ENCODE measurements at regions not wholly inside any gene's neighbourhood (a gene's known extent, or its start where the extent isn't known, plus 50 kb on each side); places are given as distances from the start of the nearest gene placed in this dataset.
"Not testable (repeated sequence)": the region's sequence is repeated elsewhere in the genome, so short reads cannot be mapped to it uniquely, and the experiment has no call there.

DNA sequence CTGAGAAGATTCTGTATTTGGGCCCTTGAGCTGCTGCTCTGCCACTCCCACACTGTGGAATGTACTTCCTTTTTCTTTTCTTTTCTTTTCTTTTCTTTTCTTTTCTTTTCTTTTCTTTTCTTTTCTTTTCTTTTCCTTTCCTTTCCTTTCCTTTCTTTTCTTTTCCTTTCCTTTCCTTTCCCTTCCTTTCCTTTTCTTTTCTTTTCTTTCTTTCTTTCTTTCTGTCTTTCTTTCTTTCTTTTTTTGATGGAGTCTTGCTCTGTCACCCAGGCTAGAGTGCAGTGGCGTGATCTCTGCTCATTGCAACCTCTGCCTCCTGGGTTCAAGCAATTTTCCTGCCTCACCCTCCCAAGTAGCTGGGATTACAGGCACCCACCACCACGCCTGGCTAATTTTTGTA is 89.8 kb downstream of the DNAAF6 start:
- not testable (repeated sequence) for H3K36me3 ChIP-seq (ENCODE audit: insufficient read depth); H3K4me3 ChIP-seq (ENCODE audit: low read depth, low read length); H3K4me1 ChIP-seq (ENCODE audit: insufficient read depth); H3K27ac ChIP-seq (ENCODE audit: low read depth); DNase-seq (ENCODE audit: extremely low spot score)
- 81% methylated on average over 2 of the region's 2 CpGs for WGBS

GRCh38 chrX:107298276-107298675 is 91.9 kb downstream of the DNAAF6 start:
- WGBS: 62% methylated on average over 2 of the region's 2 CpGs
- no peaks in the 10 kb centered on the region for H3K36me3 ChIP-seq (ENCODE audit: insufficient read depth)

DNA sequence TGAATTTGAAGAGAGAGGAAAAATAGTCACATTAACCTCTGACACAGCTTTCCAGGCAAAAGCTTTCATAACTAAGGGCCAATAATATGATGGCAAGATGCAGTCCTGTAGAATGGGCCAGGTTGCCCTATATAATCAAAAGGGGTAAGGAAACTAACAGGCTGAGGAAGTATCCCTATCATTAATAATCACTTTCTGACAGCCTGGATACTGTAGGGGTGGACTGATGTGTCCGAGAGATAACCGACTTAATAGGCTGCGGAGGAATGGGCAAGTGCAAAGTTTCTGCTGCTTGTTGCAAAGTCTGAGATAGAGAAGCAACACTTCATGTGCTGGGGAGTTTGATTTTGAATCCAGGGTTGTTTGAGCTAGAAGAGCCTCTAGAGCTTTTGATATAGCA is 94.8 kb downstream of the DNAAF6 start:
- WGBS: 65% methylated on average over 3 of the region's 3 CpGs
- Histone ChIP-seq H3K36me3 (ENCODE audit: insufficient read depth) (no peaks in the 10 kb centered on the region), H3K4me3 (ENCODE audit: low read depth, low read length) (no peak overlapping the region), H3K4me1 (ENCODE audit: insufficient read depth) (no peaks in the 10 kb centered on the region), H3K27ac (ENCODE audit: low read depth) (no peak overlapping the region)
- no peak for DNase-seq (ENCODE audit: extremely low spot score)

More at GRCh38 chrX:107298276-107298675, 91.9 kb downstream of the DNAAF6 start:
- no peak for DNase-seq (ENCODE audit: extremely low spot score)
- no peaks in the 10 kb centered on the region for H3K4me1 ChIP-seq (ENCODE audit: insufficient read depth)
- no peak overlapping the region for H3K4me3 ChIP-seq (ENCODE audit: low read depth, low read length)
- no peak overlapping the region for H3K27ac ChIP-seq (ENCODE audit: low read depth)

DNA sequence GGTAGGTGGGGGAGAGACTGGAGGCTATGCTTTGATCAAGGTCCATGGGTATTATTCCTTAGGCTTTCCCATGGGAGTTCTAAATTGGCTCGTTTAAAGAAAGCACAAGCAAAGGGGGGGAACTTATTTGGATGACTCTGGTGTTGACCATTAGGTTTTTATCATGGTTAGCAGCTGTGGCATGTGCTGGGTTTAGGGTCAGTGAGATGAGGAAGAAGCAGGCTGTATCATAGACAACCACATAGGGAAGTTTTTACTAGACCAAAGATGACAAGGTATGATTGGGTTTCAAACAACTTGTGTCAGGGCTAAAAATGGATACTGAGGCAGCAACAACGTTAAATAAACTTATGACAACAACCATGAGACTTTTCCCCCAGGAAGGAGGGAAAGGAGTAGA is 97.7 kb downstream of the DNAAF6 start:
- no peaks in the 10 kb centered on the region for H3K4me1 ChIP-seq (ENCODE audit: insufficient read depth)
- H3K27ac ChIP-seq (ENCODE audit: low read depth): no peak overlapping the region
- WGBS: 48% methylated on average over 2 of the region's 2 CpGs
- no peaks in the 10 kb centered on the region for H3K36me3 ChIP-seq (ENCODE audit: insufficient read depth)
- DNase-seq (ENCODE audit: extremely low spot score): no peak
- no peak overlapping the region for H3K4me3 ChIP-seq (ENCODE audit: low read depth, low read length)

DNA sequence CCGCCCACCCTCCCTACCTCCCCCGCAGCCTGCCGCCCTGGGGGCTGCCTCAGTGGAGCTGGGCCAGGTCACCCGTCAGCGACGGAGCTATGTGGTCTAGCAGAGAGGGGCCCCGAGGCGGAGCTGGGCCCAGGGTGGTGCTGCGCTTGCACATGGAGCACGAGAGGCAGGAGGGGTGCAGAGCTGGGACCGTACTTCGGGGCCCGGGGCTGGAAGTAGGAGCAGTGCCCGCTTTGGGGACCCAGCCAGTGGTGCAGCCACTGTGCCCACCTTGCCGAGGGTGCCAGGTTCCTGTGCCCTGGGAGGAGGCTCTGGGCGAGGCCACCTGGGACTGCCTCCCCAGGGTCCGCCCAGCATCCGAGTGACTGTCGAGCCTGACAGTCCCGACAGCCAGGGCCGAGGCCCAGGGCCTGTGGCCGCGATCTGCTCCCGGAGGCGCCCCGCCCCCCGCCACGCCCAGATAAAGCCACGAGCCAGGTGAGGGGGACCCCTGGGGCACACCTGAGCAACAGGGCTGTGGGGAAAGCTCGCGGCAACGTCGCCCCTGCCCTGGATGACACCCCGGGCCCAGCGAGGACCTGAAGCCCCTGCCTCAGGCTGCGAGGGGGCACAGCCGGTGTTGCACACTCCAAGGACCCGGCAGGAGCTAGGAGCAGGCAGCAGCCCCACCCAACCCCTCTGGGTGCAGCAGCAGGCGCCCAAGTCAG is 117.5 kb downstream of the DNAAF6 start:
- WGBS: 30% methylated on average over 39 of the region's 39 CpGs
- H3K27ac ChIP-seq (ENCODE audit: low read depth): no peak overlapping the region
- DNase-seq (ENCODE audit: extremely low spot score): no peak

DNA sequence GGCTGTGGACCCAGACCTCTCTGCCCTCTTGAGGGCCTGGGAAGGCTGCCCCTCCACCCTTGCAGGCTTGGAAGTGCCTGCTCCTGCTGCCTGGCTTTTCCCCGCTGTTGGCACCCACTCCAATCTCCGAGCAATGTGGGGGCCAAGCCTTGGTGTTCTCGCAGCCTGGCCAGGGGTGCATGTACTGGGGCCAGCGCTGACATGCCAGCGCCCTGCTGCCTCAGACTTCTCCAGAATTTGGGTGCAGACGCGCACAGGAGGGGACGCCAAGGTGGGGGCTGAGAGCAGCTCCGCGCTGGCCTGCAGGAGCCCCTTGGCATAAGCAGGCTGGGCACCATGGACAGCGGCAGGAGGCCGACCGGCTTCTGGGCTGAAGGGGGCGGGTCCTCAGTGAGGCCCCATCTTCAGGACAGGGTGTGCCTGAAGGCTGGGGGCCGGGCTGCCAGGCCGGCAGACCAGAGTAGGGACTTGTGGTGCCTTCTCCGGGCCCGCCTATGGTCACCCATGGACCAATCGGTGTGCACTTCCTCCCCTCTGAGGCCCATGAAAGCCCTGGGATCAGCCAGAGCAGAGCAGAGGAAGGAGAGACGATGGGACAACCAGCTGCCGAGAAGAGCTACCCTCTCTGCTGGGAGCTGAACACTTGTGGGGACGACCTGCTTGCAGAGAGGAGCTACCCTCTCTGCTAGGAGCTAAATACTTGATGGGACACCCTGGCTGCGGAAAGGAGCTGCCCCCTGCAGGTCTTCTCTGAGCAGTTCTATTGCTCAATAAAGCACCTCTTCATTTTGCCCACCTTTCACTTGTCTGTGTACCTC is 118.3 kb downstream of the DNAAF6 start:
- DNase-seq (ENCODE audit: extremely low spot score): peak; percentile 0
- 5% methylated on average over 23 of the region's 23 CpGs for WGBS
- H3K27ac ChIP-seq (ENCODE audit: low read depth): no peak overlapping the region

More for the DNA sequence above, 117.5 kb downstream of the DNAAF6 start:
- no peak overlapping the region for H3K4me3 ChIP-seq (ENCODE audit: low read depth, low read length)
- H3K36me3 ChIP-seq (ENCODE audit: insufficient read depth): no peaks in the 10 kb centered on the region
- peaks cover 2% of the 10 kb centered on the region for H3K4me1 ChIP-seq (ENCODE audit: insufficient read depth)

GRCh38 chrX:107325467-107325866 is 119.1 kb downstream of the DNAAF6 start:
- WGBS: 93% methylated on average over 9 of the region's 9 CpGs
- H3K4me1 ChIP-seq (ENCODE audit: insufficient read depth): peaks cover 2% of the 10 kb centered on the region

More for the DNA sequence above, 118.3 kb downstream of the DNAAF6 start:
- Histone ChIP-seq H3K4me1 (ENCODE audit: insufficient read depth) (peaks cover 2% of the 10 kb centered on the region), H3K4me3 (ENCODE audit: low read depth, low read length) (no peak overlapping the region), H3K36me3 (ENCODE audit: insufficient read depth) (no peaks in the 10 kb centered on the region)

DNA sequence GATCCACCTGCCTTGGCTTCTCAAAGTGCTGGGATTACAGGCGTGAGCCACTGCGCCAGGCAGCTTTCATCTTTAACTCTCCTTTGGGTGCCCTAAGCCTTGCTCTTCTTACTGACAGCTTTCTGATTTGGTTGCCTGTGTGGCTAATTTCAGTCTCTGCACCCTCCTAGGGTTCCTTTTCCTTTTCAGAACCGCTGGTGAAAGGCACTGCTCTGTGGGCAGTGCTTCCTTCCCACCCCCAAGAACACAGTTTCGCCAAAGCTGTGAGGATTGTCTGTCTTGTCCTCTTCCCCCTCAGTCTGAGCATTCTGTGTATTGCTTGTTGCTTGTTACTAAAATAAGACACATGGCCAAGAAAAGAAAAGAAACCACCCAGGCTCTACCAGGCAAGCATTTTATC is 101.4 kb upstream of the FRMPD3 start:
- Histone ChIP-seq H3K4me1 (ENCODE audit: insufficient read depth) (no peaks in the 10 kb centered on the region), H3K36me3 (ENCODE audit: insufficient read depth) (no peaks in the 10 kb centered on the region), H3K27ac (ENCODE audit: low read depth) (no peak overlapping the region), H3K4me3 (ENCODE audit: low read depth, low read length) (no peak overlapping the region)
- 73% methylated on average over 4 of the region's 4 CpGs for WGBS
- DNase-seq (ENCODE audit: extremely low spot score): no peak

More at GRCh38 chrX:107325467-107325866, 119.1 kb downstream of the DNAAF6 start:
- no peak overlapping the region for H3K27ac ChIP-seq (ENCODE audit: low read depth)
- H3K36me3 ChIP-seq (ENCODE audit: insufficient read depth): no peaks in the 10 kb centered on the region
- no peak for DNase-seq (ENCODE audit: extremely low spot score)
- H3K4me3 ChIP-seq (ENCODE audit: low read depth, low read length): no peak overlapping the region

DNA sequence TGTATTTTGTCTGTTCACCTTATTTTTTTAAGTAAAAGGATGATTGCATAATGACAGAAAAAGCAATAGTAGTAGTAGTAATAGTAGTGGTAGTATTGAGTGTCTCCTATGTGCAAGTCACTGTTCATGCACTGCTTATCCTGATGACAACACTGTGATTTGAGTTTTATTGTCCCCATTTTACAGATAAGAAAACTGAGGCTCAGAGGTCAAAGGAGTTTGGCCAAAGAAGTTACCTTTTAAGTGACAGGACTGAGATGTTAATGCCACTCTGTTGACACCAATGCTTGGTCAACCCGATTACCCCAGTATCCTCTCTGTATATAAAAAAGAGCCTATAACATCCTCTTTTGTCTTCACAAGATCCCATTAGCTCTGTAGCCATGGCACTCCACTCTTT is 100.5 kb upstream of the FRMPD3 start:
- Histone ChIP-seq H3K36me3 (ENCODE audit: insufficient read depth) (no peaks in the 10 kb centered on the region), H3K27ac (ENCODE audit: low read depth) (no peak overlapping the region), H3K4me1 (ENCODE audit: insufficient read depth) (no peaks in the 10 kb centered on the region), H3K4me3 (ENCODE audit: low read depth, low read length) (no peak overlapping the region)
- no peak for DNase-seq (ENCODE audit: extremely low spot score)
- WGBS: 48% methylated on average over 1 of the region's 1 CpG

GRCh38 chrX:107355533-107355932 is 93.9 kb upstream of the FRMPD3 start:
- 38% methylated on average over 1 of the region's 1 CpG for WGBS

DNA sequence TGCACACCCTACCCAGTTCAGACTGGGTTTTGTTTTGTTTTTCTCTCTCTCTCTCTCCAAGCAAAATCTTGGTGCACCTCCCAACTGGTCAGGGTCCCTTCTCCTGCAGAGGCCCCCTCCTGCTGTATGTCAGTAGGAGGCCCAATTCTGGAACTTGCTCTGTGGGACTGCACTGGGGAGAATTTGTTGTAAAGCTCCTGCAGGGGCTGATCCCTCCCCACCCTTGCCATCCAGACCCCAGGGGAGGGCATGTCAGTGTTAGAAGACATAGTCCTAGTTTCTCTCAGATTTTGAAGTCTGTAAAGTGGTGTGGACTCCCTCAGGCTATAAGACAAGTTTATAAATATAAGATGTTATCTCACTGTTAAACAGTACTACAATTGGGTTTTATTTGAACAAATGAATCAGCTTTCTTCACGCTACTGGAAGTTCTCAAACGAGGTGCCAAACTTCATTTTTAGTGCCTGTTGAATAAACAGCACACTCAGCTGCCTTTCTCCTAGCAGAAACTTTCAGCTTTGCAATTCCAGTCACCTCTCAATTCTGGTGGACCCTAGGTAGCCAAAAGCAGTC is 88.6 kb upstream of the FRMPD3 start:
- WGBS: 22% methylated on average over 2 of the region's 2 CpGs
- no peak for DNase-seq (ENCODE audit: extremely low spot score)

More at GRCh38 chrX:107355533-107355932, 93.9 kb upstream of the FRMPD3 start:
- Histone ChIP-seq H3K27ac (ENCODE audit: low read depth) (no peak overlapping the region), H3K4me1 (ENCODE audit: insufficient read depth) (no peaks in the 10 kb centered on the region), H3K36me3 (ENCODE audit: insufficient read depth) (no peaks in the 10 kb centered on the region), H3K4me3 (ENCODE audit: low read depth, low read length) (no peak overlapping the region)
- DNase-seq (ENCODE audit: extremely low spot score): no peak

DNA sequence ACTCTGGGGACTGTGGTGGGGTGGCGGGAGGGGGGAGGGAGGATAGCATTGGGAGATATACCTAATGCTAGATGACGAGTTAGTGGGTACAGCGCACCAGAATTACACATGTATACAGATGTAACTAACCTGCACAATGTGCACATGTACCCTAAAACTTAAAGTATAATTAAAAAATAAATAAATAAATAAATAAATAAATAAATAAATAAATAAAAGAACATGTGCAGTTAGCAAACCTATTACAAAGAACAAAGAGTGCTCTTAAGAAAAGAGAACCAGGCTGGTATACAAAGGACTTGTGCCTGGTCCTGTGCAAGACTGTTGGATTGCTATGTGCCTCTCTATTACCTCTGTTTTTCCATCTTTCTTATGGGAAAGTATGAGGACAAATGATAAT is 79.3 kb upstream of the FRMPD3 start:
- not testable (repeated sequence) for H3K4me1 ChIP-seq (ENCODE audit: insufficient read depth); DNase-seq (ENCODE audit: extremely low spot score); H3K27ac ChIP-seq (ENCODE audit: low read depth); H3K4me3 ChIP-seq (ENCODE audit: low read depth, low read length); H3K36me3 ChIP-seq (ENCODE audit: insufficient read depth)
- 65% methylated on average over 3 of the region's 3 CpGs for WGBS

More for the DNA sequence above, 88.6 kb upstream of the FRMPD3 start:
- H3K36me3 ChIP-seq (ENCODE audit: insufficient read depth): no peaks in the 10 kb centered on the region
- H3K4me1 ChIP-seq (ENCODE audit: insufficient read depth): no peaks in the 10 kb centered on the region
- no peak overlapping the region for H3K27ac ChIP-seq (ENCODE audit: low read depth)
- no peak overlapping the region for H3K4me3 ChIP-seq (ENCODE audit: low read depth, low read length)

GRCh38 chrX:107374132-107374531 is 75.3 kb upstream of the FRMPD3 start:
- 77% methylated on average over 2 of the region's 2 CpGs for WGBS

DNA sequence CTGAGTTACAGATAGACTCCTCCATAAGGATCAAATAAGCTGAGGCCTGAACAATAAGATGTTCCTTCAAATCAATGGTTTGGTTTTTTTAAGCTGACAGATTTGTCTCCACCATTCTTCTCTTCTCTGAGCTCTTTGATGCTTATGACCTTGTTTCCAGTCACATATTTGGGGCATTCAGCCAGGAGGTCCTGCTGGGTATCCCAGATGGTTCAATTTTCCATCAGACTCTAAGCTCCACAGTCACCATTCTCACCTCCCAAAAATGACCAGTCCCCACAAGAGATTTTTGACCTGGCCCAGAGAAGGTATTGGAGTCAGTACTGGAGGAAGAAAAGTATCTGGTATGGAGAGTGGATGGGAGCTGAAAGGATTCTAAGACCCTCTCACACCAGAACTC is 74.6 kb upstream of the FRMPD3 start:
- Histone ChIP-seq H3K27ac (ENCODE audit: low read depth) (no peak overlapping the region), H3K36me3 (ENCODE audit: insufficient read depth) (no peaks in the 10 kb centered on the region), H3K4me3 (ENCODE audit: low read depth, low read length) (no peak overlapping the region), H3K4me1 (ENCODE audit: insufficient read depth) (no peaks in the 10 kb centered on the region)
- DNase-seq (ENCODE audit: extremely low spot score): no peak

More at GRCh38 chrX:107374132-107374531, 75.3 kb upstream of the FRMPD3 start:
- H3K4me1 ChIP-seq (ENCODE audit: insufficient read depth): no peaks in the 10 kb centered on the region
- H3K4me3 ChIP-seq (ENCODE audit: low read depth, low read length): no peak overlapping the region
- H3K36me3 ChIP-seq (ENCODE audit: insufficient read depth): no peaks in the 10 kb centered on the region
- no peak overlapping the region for H3K27ac ChIP-seq (ENCODE audit: low read depth)
- DNase-seq (ENCODE audit: extremely low spot score): no peak
